ENCODE measurements at regions not wholly inside any gene's neighbourhood (a gene's known extent, or its start where the extent isn't known, plus 50 kb on each side); places are given as distances from the start of the nearest gene placed in this dataset.

GRCh38 chr7:149644754-149645153 is 128.6 kb downstream of the ZNF467 start:
- no peaks in the 10 kb centered on the region for H3K36me3 ChIP-seq (replicated peaks; ENCODE audit: insufficient read depth, low read depth)
- no peak overlapping the region for H3K4me2 ChIP-seq
- no peaks in the 10 kb centered on the region for H3K79me2 ChIP-seq
- no peak overlapping the region for H3K27ac ChIP-seq
- H3K9me2 ChIP-seq (replicated peaks; ENCODE audit: insufficient read depth): no peaks in the 10 kb centered on the region
- WGBS (ENCODE audit: low lambda C conversion rate, missing lambda C conversion rate): 70% methylated on average over 4 of the region's 4 CpGs
- no peak for DNase-seq (ENCODE audit: low spot score)
- no peak overlapping the region for H3K4me3 ChIP-seq
- no peaks in the 10 kb centered on the region for H3K9me3 ChIP-seq (ENCODE audit: low read depth)
- TF ChIP-seq CTCF (IDR thresholded peaks at IDR 0.05; ENCODE audit: poor library complexity) (no peak), EZH2 (IDR thresholded peaks at IDR 0.05; ENCODE audit: borderline replicate concordance) (no peak), EZH2phosphoT487 (IDR thresholded peaks at IDR 0.05; ENCODE audit: low read depth, severe bottlenecking, unreplicated experiment) (no peak)
- H2AFZ ChIP-seq: no peak overlapping the region
- no peaks in the 10 kb centered on the region for H4K20me1 ChIP-seq (ENCODE audit: insufficient read depth, poor library complexity, severe bottlenecking)
- no peaks in the 10 kb centered on the region for H3K4me1 ChIP-seq (ENCODE audit: insufficient read depth)
- no peaks in the 10 kb centered on the region for H3K27me3 ChIP-seq

- TF ChIP-seq CTCF (IDR thresholded peaks at IDR 0.05; ENCODE audit: poor library complexity) (no peak), EZH2 (IDR thresholded peaks at IDR 0.05; ENCODE audit: borderline replicate concordance) (no peak), EZH2phosphoT487 (IDR thresholded peaks at IDR 0.05; ENCODE audit: low read depth, severe bottlenecking, unreplicated experiment) (no peak)
- WGBS (ENCODE audit: low lambda C conversion rate, missing lambda C conversion rate): 88% methylated on average over 5 of the region's 5 CpGs
- no peaks in the 10 kb centered on the region for H3K27me3 ChIP-seq
- no peaks in the 10 kb centered on the region for H4K20me1 ChIP-seq (ENCODE audit: insufficient read depth, poor library complexity, severe bottlenecking)
- H3K36me3 ChIP-seq (replicated peaks; ENCODE audit: insufficient read depth, low read depth): no peaks in the 10 kb centered on the region
- H3K4me2 ChIP-seq: no peak overlapping the region
- no peaks in the 10 kb centered on the region for H3K4me1 ChIP-seq (ENCODE audit: insufficient read depth)
- DNase-seq (ENCODE audit: low spot score): no peak
- H3K27ac ChIP-seq: no peak overlapping the region
- no peaks in the 10 kb centered on the region for H3K79me2 ChIP-seq
- H3K9me3 ChIP-seq (ENCODE audit: low read depth): no peaks in the 10 kb centered on the region
- no peaks in the 10 kb centered on the region for H3K9me2 ChIP-seq (replicated peaks; ENCODE audit: insufficient read depth)
- H2AFZ ChIP-seq: no peak overlapping the region
- H3K4me3 ChIP-seq: no peak overlapping the region
Measured at GRCh38 chr7:149642589-149642988, 130.8 kb downstream of the ZNF467 start.

- Histone ChIP-seq H3K4me2 (no peak overlapping the region), H3K4me1 (ENCODE audit: insufficient read depth) (no peaks in the 10 kb centered on the region), H4K20me1 (ENCODE audit: insufficient read depth, poor library complexity, severe bottlenecking) (no peaks in the 10 kb centered on the region), H3K27ac (no peak overlapping the region), H3K27me3 (peaks cover 8% of the 10 kb centered on the region), H2AFZ (no peak overlapping the region), H3K36me3 (replicated peaks; ENCODE audit: insufficient read depth, low read depth) (no peaks in the 10 kb centered on the region), H3K9me2 (replicated peaks; ENCODE audit: insufficient read depth) (no peaks in the 10 kb centered on the region), H3K9me3 (ENCODE audit: low read depth) (no peaks in the 10 kb centered on the region), H3K4me3 (no peak overlapping the region), H3K79me2 (no peaks in the 10 kb centered on the region)
- DNase-seq (ENCODE audit: low spot score): no peak
- 83% methylated on average over 5 of the region's 5 CpGs for WGBS (ENCODE audit: low lambda C conversion rate, missing lambda C conversion rate)
- TF ChIP-seq CTCF (IDR thresholded peaks at IDR 0.05; ENCODE audit: poor library complexity): no peak
- TF ChIP-seq EZH2 (IDR thresholded peaks at IDR 0.05; ENCODE audit: borderline replicate concordance): no peak
- TF ChIP-seq EZH2phosphoT487 (IDR thresholded peaks at IDR 0.05; ENCODE audit: low read depth, severe bottlenecking, unreplicated experiment): no peak
Measured at GRCh38 chr7:149638566-149639320, 134.6 kb downstream of the ZNF467 start.
